Muscle of back (tissue), 3 donors: ENCODE measurements at regions not wholly inside any gene's neighbourhood (a gene's known extent, or its start where the extent isn't known, plus 50 kb on each side); places are given as distances from the start of the nearest gene placed in this dataset.
"Not testable (repeated sequence)": the region's sequence is repeated elsewhere in the genome, so short reads cannot be mapped to it uniquely, and the experiment has no call there.

Experiments used
- DNase-seq, 3 donors: peaks; one replicate each; pipeline versions ENCODE4 v3.0.0 to v3.0.0-alpha.2; 2013

- DNase-seq: no peak
Measured at GRCh38 chr7:20466543-20467021, 135.9 kb downstream of the ITGB8 start.

GRCh38 chr7:20470082-20470481 lies 139.4 kb downstream of the ITGB8 start:
- DNase-seq: no peak

GRCh38 chr7:20470726-20471125 lies 140.0 kb downstream of the ITGB8 start:
- DNase-seq: no peak

DNA sequence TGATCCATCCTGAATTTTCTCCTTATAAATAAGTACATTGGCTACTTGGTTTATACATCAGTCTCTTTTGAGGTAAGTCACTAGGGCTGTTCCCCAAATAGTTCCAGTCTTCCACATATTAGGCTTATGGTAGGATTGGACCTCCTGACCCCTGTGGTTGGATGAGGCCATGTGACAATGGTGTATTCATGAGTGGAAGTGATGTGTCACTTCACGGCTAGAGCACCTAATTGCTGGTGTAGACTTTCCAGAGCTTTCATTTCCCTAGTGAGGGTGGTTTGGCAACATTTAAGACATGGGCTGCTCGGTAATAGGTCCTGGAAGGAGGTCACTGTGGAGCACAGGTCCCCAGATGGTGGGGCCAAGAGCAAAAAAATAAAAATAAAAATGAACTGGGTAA lies 141.2 kb upstream of the ABCB5 start:
- no peak for DNase-seq

- DNase-seq: no peak
Measured at GRCh38 chr7:20475756-20476155, 139.7 kb upstream of the ABCB5 start.

DNA sequence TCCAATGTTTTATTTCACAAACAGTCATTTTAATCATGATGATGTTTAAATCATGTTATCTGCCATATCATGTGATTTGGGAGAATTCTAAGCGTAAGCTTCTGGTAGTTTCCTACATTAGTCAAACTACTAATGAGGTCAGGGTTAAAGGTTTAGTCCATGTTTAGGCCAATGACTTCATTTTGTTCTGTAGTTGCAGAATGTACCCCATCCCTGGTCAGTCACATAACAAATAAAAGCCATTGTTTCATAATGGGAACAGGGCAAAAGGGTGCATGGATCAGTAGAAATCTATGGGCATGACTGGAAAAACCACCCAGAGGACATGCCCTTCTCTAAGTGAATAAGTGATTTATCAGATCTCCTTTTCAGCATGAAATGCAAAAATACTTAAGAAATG lies 138.4 kb upstream of the ABCB5 start:
- DNase-seq: no peak

DNA sequence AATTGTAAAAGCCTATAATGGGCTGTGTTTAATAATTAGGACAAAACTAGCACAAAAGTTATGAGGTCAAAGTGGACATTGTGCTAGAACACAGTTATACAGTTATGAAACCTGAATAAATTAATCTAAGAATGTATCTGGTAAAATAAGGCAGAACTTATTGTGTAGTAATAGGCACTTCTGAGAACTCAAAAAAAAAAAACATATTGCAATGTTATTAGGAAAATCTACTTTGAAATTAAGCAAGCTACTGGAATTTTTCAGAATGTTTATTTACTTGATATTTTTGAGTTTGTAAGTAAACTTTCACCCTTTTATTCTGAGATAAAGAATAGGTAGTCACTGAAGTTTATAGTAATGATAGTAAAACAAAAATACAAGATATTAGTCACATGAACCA lies 135.8 kb upstream of the ABCB5 start:
- no peak for DNase-seq

DNA sequence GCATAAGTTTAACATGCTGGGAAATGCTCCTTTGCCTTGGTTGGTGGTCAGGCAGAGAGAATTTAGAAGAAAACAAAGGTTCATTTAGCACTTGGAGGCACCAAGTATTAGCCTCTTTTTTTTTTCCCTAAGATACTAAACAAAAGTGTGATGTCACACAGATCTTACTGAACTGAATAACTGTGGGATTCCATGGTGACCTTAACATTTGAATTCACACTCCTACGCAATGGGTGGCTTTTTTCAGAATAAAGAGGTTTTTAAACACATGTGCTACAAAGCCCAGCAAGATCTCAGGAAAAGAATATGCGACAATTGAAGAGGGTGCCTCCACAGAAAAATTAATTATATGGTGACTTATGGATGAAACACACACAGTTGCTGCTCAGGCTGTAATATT lies 133.4 kb upstream of the ABCB5 start:
- peak in 1 of 3 donors; percentile 15 for DNase-seq

DNA sequence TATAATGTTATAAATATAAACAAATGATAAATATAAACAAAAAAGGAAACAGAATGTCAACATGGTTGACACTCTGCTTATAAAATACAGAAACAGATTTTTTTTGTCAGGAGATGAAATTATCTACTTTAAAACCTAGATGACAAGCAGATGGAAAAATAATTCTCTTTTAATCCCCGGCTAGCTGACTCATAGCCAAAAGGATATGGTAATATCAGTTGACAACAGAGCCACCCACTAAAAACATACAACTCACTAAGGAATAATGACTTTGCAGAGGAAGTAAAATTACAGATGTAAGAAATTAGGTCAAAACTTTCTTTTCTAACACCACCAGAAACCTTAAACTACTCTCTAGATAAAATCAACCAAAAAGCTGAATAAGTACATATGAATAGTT lies 131.1 kb upstream of the ABCB5 start:
- peak in 1 of 3 donors; percentile 27 for DNase-seq

DNA sequence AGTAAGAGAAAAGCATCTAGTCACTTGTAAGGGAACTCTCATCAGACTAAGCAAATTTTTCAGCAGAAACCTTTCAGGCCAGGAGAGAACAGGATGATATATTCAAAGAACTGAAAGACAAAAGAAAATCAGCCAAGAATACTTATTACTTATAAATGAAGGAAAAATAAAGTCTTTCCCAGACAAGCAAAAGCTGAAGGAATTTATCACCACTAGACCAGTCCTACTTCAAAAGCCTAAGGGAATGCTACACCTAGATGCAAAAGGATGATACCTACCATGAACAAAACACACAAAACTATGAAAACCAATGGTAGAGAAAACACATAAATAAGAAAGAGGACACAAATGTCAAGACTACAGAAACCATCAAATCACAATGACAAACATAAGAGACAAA lies 126.6 kb upstream of the ABCB5 start:
- no peak for DNase-seq

- no peak for DNase-seq
Measured at GRCh38 chr7:20491284-20491683, 124.2 kb upstream of the ABCB5 start.

DNA sequence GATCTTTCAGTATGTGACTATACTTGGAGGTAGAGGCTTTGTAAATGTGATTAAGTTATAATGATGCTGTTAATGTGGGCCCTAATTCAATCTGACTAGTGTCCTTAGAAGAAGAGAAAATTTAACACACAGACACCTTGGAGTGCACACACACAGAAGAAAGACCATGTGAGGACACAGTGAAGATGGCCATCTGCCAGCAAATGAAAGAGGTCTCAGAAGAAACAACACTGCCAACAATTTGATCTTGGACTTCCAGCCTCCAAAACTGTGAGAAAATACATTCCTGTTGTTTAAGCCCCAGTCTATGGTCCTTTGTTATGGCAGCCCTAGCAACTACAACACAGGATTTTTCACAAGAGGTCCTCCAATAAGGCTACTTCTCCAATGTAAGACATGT lies 120.9 kb upstream of the ABCB5 start:
- DNase-seq: no peak

GRCh38 chr7:20501473-20501872 lies 114.0 kb upstream of the ABCB5 start:
- not testable (repeated sequence) for DNase-seq

DNA sequence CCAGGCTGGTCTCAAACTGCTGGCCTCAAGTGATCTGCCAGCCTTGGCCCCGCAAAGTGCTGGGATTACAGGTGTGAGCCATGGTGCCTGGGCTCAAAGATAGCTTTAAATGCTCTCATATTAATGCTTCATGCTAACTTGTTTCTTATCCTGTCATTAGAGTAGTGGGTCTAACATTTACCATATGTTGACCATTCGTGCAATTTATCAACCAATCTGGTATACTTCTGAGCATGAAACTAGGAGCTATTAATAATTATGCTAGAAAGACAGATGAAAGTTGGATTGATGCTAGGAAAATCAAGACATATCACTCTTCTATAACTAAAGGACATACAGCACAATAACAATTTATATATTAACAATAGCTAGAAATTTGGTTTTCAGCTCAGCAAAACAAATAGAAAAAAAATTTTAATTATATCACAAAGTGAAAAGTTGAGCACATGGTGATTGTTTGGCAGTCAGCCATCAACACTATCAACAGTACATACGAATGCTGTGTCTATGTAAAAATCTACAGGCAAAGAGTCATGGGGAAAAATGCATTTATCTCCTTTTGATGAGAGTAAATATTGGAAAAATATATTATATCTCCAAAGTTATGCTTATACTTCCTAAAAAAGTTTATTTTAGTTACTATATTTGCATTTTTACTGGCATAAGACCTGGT lies 112.1 kb upstream of the ABCB5 start:
- no peak for DNase-seq

- no peak for DNase-seq
Measured at GRCh38 chr7:20504060-20504459, 111.4 kb upstream of the ABCB5 start.

DNA sequence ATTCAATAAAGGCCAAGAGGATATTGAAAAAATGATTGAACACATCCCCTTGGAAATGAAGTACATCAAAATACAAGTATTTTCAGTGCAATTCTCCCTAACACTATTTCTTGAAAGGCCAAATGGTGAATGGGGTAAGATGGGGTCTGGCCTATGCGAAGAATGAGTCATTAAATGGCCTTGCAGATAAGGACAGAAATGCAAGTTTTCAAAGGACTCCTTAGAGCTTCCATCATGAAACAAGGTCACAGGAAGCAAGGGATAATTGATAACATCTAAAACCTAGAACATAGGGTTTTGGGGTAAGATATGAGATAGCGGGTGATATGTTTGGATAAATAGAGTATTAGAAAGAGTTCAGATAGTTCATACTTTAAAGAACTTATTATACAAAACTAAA lies 109.3 kb upstream of the ABCB5 start:
- DNase-seq: no peak

- no peak for DNase-seq
Measured at GRCh38 chr7:20507157-20507556, 108.3 kb upstream of the ABCB5 start.

- no peak for DNase-seq
Measured at GRCh38 chr7:20508109-20508508, 107.4 kb upstream of the ABCB5 start.

GRCh38 chr7:20509892-20510572 lies 105.4 kb upstream of the ABCB5 start:
- DNase-seq: no peak

GRCh38 chr7:20510573-20510900 lies 104.9 kb upstream of the ABCB5 start:
- no peak for DNase-seq

- DNase-seq: no peak
Measured at GRCh38 chr7:20513341-20513740, 102.1 kb upstream of the ABCB5 start.

GRCh38 chr7:20513897-20514296 lies 101.6 kb upstream of the ABCB5 start:
- no peak for DNase-seq

- peak; percentile 48 to 75 (median 72) for DNase-seq
Measured at GRCh38 chr7:20514364-20514763, 101.1 kb upstream of the ABCB5 start.

DNA sequence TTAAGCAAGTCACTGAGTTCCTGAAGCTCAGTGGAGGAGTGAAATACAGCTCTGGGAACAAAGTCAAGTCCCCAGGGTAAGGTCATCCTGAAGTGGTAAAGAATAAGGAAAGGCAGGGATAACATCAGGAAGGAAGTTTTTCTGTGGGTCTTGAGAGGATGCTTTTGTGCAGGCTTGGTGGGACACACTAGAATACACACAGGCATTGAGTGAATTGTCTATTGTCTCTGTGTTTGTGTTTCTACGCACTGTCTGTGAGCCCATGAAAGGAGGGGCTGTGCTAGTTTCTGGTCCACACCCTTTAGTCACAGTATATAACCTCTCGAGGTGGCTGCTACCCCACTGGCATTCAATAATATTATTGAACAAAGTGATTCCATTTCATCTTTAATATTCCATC lies 95.8 kb upstream of the ABCB5 start:
- no peak for DNase-seq
